ENCODE measurements at regions not wholly inside any gene's neighbourhood (a gene's known extent, or its start where the extent isn't known, plus 50 kb on each side); places are given as distances from the start of the nearest gene placed in this dataset.

DNA sequence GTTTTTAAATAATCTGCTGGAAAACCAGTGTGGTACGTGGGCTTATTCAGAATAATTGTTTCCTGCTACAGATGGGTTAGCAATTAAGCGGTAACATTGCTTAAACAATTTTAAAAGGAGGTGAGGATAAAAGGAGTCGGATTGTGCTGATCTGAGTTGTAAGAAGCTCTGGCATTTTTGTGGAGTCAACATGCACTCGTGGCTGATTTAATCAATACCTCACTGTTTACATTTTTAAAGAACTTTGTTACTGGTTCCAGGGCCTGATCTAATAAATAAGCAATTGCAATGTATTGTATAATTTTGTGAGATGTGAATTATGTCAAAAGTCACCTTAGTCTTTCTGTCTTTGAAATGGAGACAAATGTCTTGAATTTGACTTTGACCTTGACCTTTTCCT is 474.0 kb downstream of the SETD4 start:
- WGBS, 2 donors, result 46 to 74% methylated on average over 4 of the region's 4 CpGs

DNA sequence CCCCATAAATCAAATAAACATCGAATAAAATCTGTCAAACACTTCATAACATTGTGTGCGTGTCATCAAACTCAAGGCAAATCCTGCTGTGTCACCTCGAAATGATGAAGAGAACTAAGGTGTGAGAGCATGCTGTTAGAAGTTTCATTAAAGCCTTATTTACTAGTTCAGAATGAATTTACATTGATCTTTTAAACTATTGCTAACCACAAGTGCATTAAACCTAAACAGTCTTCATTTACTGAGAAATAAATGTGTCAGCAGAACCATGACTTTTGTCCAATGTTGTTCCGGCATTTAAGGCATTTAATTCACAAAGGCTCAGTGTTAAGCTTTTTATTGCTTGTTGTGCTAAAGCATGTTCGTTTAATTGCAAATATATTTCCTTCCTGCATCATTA is 474.4 kb downstream of the SETD4 start:
- no peak for ATAC-seq (ENCODE audit: low FRiP score in 2 of 2)
- H3K27ac ChIP-seq, result no peak overlapping the region
- H3K4me3 ChIP-seq, result no peak overlapping the region
- WGBS, 2 donors, result 65 to 68% methylated on average over 5 of the region's 5 CpGs
- no peaks in the 10 kb centered on the region for H3K27me3 ChIP-seq
- H3K36me3 ChIP-seq, result no peaks in the 10 kb centered on the region
- TF ChIP-seq, protein P1, sequence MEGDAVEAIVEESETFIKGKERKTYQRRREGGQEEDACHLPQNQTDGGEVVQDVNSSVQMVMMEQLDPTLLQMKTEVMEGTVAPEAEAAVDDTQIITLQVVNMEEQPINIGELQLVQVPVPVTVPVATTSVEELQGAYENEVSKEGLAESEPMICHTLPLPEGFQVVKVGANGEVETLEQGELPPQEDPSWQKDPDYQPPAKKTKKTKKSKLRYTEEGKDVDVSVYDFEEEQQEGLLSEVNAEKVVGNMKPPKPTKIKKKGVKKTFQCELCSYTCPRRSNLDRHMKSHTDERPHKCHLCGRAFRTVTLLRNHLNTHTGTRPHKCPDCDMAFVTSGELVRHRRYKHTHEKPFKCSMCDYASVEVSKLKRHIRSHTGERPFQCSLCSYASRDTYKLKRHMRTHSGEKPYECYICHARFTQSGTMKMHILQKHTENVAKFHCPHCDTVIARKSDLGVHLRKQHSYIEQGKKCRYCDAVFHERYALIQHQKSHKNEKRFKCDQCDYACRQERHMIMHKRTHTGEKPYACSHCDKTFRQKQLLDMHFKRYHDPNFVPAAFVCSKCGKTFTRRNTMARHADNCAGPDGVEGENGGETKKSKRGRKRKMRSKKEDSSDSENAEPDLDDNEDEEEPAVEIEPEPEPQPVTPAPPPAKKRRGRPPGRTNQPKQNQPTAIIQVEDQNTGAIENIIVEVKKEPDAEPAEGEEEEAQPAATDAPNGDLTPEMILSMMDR (IDR thresholded peaks at IDR 0.05), result no peak
- TF ChIP-seq EP300 (IDR thresholded peaks at IDR 0.05), result no peak
- no peak for TF ChIP-seq POLR2A (IDR thresholded peaks at IDR 0.05)
- TF ChIP-seq POLR2AphosphoS5 (IDR thresholded peaks at IDR 0.05), result no peak
- no peaks in the 10 kb centered on the region for H3K9me3 ChIP-seq
- no peaks in the 10 kb centered on the region for H3K4me1 ChIP-seq
- no peak for DNase-seq

More for the DNA sequence above, 474.0 kb downstream of the SETD4 start:
- no peaks in the 10 kb centered on the region for H3K27me3 ChIP-seq
- no peaks in the 10 kb centered on the region for H3K4me1 ChIP-seq
- TF ChIP-seq, protein P1 (IDR thresholded peaks at IDR 0.05), result no peak
- TF ChIP-seq POLR2A (IDR thresholded peaks at IDR 0.05), result no peak
- no peak for TF ChIP-seq EP300 (IDR thresholded peaks at IDR 0.05)
- no peak for TF ChIP-seq POLR2AphosphoS5 (IDR thresholded peaks at IDR 0.05)
- H3K36me3 ChIP-seq, result no peaks in the 10 kb centered on the region
- no peaks in the 10 kb centered on the region for H3K9me3 ChIP-seq
- ATAC-seq (ENCODE audit: low FRiP score in 2 of 2) (no peak), DNase-seq (no peak)
- no peak overlapping the region for H3K4me3 ChIP-seq
- H3K27ac ChIP-seq, result no peak overlapping the region

DNA sequence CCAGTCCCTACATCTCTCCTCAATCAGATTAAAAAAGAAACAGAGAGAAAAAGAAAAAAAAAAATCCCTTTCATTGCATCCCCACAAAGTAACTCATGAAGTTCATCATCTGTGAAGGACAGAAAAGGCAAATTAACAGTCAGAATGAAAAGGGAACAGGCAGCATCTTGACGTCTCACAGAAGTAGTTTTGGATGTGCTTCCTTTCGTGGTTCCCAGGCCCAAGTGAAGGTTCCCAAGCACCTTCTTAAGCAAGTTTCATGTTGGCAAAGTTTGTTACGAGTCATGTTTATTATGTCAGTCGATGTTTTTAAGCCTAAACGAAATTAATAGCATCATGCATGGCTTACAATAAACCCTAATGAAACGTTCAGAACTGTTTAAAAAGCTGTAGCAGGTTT is 475.2 kb downstream of the SETD4 start:
- DNase-seq (no peak), ATAC-seq (ENCODE audit: low FRiP score in 2 of 2) (no peak)
- no peaks in the 10 kb centered on the region for H3K36me3 ChIP-seq
- H3K27me3 ChIP-seq, result no peaks in the 10 kb centered on the region
- 57 to 67% methylated on average over 6 of the region's 6 CpGs for WGBS, 2 donors
- no peaks in the 10 kb centered on the region for H3K4me1 ChIP-seq
- no peak overlapping the region for H3K4me3 ChIP-seq
- H3K27ac ChIP-seq, result no peak overlapping the region
- H3K9me3 ChIP-seq, result no peaks in the 10 kb centered on the region
- TF ChIP-seq, protein P1 (IDR thresholded peaks at IDR 0.05), result no peak
- TF ChIP-seq EP300 (IDR thresholded peaks at IDR 0.05) (no peak), POLR2A (IDR thresholded peaks at IDR 0.05) (no peak), POLR2AphosphoS5 (IDR thresholded peaks at IDR 0.05) (no peak)

DNA sequence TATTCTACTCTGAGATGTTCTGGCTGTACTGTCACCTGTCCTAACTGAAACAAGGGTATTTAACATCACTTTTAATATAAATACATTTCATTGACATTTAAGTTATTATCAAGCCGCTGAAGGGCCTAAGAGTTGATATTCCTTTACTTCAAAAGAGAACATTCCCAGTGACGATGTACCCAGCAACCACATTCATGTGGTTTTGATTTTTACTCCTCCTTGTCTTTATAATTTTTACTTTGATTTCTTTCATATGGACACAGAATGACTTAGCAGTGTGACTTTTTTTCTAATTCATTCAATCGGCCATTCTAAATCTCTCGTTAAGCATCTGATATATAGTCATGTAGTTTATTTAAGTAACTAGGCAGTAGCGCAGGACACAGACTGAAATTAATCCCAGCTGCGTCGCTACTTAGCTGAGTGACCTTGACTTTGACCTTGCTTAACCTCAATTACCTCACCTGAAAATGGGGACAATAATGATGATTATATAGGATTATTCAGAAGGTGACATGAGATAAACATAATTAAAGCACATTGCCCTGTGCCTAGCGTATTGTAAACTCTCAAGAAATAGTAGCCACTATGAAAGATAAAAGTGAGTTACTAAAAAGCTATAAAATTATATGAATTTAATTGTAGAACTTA is 476.6 kb downstream of the SETD4 start:
- no peak overlapping the region for H3K27ac ChIP-seq
- H3K27me3 ChIP-seq, result no peaks in the 10 kb centered on the region
- DNase-seq, result no peak
- ATAC-seq (ENCODE audit: low FRiP score in 2 of 2), result no peak
- H3K36me3 ChIP-seq, result no peaks in the 10 kb centered on the region
- H3K4me3 ChIP-seq, result no peak overlapping the region
- no peaks in the 10 kb centered on the region for H3K9me3 ChIP-seq
- no peaks in the 10 kb centered on the region for H3K4me1 ChIP-seq
- TF ChIP-seq EP300 (IDR thresholded peaks at IDR 0.05), result no peak
- no peak for TF ChIP-seq POLR2A (IDR thresholded peaks at IDR 0.05)
- TF ChIP-seq, protein P1 (IDR thresholded peaks at IDR 0.05), result no peak
- TF ChIP-seq POLR2AphosphoS5 (IDR thresholded peaks at IDR 0.05), result no peak
- WGBS, 2 donors, result 90 to 92% methylated on average over 8 of the region's 8 CpGs

DNA sequence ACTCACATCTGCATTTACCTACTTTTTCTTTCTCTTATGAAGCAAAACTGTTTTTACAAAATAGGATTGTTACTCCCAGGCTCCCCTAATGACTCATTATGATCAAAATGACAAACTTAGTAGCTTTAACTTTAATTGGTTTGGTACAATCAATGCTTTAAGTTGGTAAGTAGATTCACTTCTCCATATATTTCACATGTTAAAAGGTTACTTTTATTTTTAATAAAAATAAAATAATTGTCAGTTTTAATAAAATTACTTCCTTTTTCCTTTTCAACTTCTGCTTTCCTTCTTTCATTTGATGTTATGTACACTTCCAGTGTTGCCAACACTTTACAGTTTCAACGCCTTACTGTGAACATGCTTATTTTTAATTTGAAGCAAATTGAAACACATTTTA is 477.6 kb downstream of the SETD4 start:
- Histone ChIP-seq H3K27me3 (no peaks in the 10 kb centered on the region), H3K4me1 (no peaks in the 10 kb centered on the region), H3K27ac (no peak overlapping the region), H3K9me3 (no peaks in the 10 kb centered on the region), H3K36me3 (no peaks in the 10 kb centered on the region), H3K4me3 (no peak overlapping the region)
- DNase-seq (no peak), ATAC-seq (ENCODE audit: low FRiP score in 2 of 2) (no peak)
- no peak for TF ChIP-seq POLR2A (IDR thresholded peaks at IDR 0.05)
- TF ChIP-seq, protein P1 (IDR thresholded peaks at IDR 0.05), result no peak
- TF ChIP-seq EP300 (IDR thresholded peaks at IDR 0.05), result no peak
- no peak for TF ChIP-seq POLR2AphosphoS5 (IDR thresholded peaks at IDR 0.05)
- WGBS, 2 donors, result 64 to 67% methylated on average over 1 of the region's 1 CpG

All from upper lobe of left lung (tissue), 6 donors.